Right lobe of liver (tissue), 6 donors: ENCODE measurements at regions not wholly inside any gene's neighbourhood (a gene's known extent, or its start where the extent isn't known, plus 50 kb on each side); places are given as distances from the start of the nearest gene placed in this dataset.

Experiments
- ATAC-seq, 4 donors: fragments of 200-7000 bp; cut with Tn5 transposase; one replicate each; pipeline ENCODE4 v1.9.1; 2020; ENCODE audit warnings: mild to moderate bottlenecking in 4 of 4, moderate library complexity in 4 of 4
- DNase-seq, 3 donors: peaks; one replicate each; pipeline ENCODE4 v3.0.0-alpha.2; 2020
- H3K27ac ChIP-seq, 3 donors: fragments of 200-600 bp; one replicate each; pipeline ENCODE4 v1.8.0; 2022
- H3K27me3 ChIP-seq, 2 donors: fragments of 200-600 bp; one replicate each; pipeline ENCODE4 v1.8.0; 2022
- H3K36me3 ChIP-seq, 4 donors: fragments of 200-600 bp; sonication (generic) in 1 of 4; one replicate each; pipeline versions ENCODE4 v1.5.1 to v1.8.0; 2017 to 2022; ENCODE audit warnings: control low read depth in 1 of 4
- H3K4me1 ChIP-seq, 4 donors: fragments of 200-600 bp; sonication (generic) in 1 of 4; one replicate each; pipeline versions ENCODE4 v1.5.1 to v1.8.0; 2017 to 2022; ENCODE audit warnings: control low read depth in 1 of 4
- H3K4me3 ChIP-seq, 3 donors: fragments of 200-600 bp; one replicate each; pipeline ENCODE4 v1.8.0; 2022
- H3K9me3 ChIP-seq, 4 donors: fragments of 200-600 bp; sonication (generic) in 1 of 4; one replicate each; pipeline versions ENCODE4 v1.5.1 to v1.8.0; 2017 to 2022; ENCODE audit warnings: control low read depth in 1 of 4
- CTCF ChIP-seq, 4 donors: fragments of 200-600 bp in 3 of 4; fragments of 450-650 bp in 1 of 4; IDR thresholded peaks; one replicate each; pipeline versions ENCODE4 v1.5.1 to v1.8.0; 2016 to 2022; ENCODE audit warnings: antibody characterized with exemption in 4 of 4, mild to moderate bottlenecking in 2 of 4
- POLR2A ChIP-seq: fragments of 450-650 bp; IDR thresholded peaks from one replicate; pipeline ENCODE4 v1.6.1; 2017; ENCODE audit warnings: antibody characterized with exemption, mild to moderate bottlenecking
- WGBS: methylation state at CpG from one replicate; pipeline ENCODE4 v1.1.6; 2018; ENCODE audit warnings: low coverage, low lambda C conversion rate; ENCODE audit not compliant: insufficient coverage; ENCODE audit errors: missing lambda C conversion rate; 5-methylcytosine and 5-hydroxymethylcytosine counted together
- intact Hi-C, 2 donors: fragments of 100-400 bp; cut with DNase I; formaldehyde crosslinking; loops; one replicate each; pipeline versions ENCODE4 v1.11.2 to v1.14.1; 2022
- donor health status: DM: no; HTN: yes; CAD: no.
- donor health status: DM: no; HTN: no; CAD: no.
- donor health status: DM: no; HTN: no; CAD: no.
- donor health status: DM: no; HTN: yes; CAD: no.
- donor health status: DM: no; HTN: yes; CAD: no.

GRCh38 chr1:101653482-101653946, 343.2 kb downstream of the OLFM3 start:
- WGBS: 7% methylated on average over 3 of the region's 3 CpGs
- Histone ChIP-seq H3K36me3 (no peaks in the 10 kb centered on the region), H3K9me3 (no peaks in the 10 kb centered on the region), H3K4me1 (no peaks in the 10 kb centered on the region), H3K27me3 (no peaks in the 10 kb centered on the region), H3K27ac (no peak overlapping the region), H3K4me3 (no peak overlapping the region)
- DNase-seq (no peak), ATAC-seq (no peak)
- TF ChIP-seq POLR2A (no peak), CTCF (IDR thresholded peaks at IDR 0.05) (peak in 1 of 4 donors; percentile 29)
- intact Hi-C loops: no loop called here

- Histone ChIP-seq H3K27me3 (no peaks in the 10 kb centered on the region), H3K36me3 (no peaks in the 10 kb centered on the region), H3K4me3 (no peak overlapping the region), H3K9me3 (no peaks in the 10 kb centered on the region), H3K27ac (no peak overlapping the region), H3K4me1 (no peaks in the 10 kb centered on the region)
- 46% methylated on average over 3 of the region's 3 CpGs for WGBS
- TF ChIP-seq CTCF (IDR thresholded peaks at IDR 0.05) (no peak), POLR2A (no peak)
- DNase-seq (no peak), ATAC-seq (no peak)
- intact Hi-C loops: no loop called here
Measured at GRCh38 chr1:101664726-101665125, 332.0 kb downstream of the OLFM3 start.

GRCh38 chr1:101667761-101668160, 329.0 kb downstream of the OLFM3 start:
- no peak for ATAC-seq
- no peak for DNase-seq
- Histone ChIP-seq H3K4me1 (no peaks in the 10 kb centered on the region), H3K36me3 (no peaks in the 10 kb centered on the region), H3K9me3 (no peaks in the 10 kb centered on the region), H3K4me3 (no peak overlapping the region), H3K27me3 (no peaks in the 10 kb centered on the region), H3K27ac (no peak overlapping the region)
- intact Hi-C loops: no loop called here
- WGBS: 26% methylated on average over 2 of the region's 2 CpGs
- TF ChIP-seq CTCF (IDR thresholded peaks at IDR 0.05) (no peak), POLR2A (no peak)

- Histone ChIP-seq H3K36me3 (no peaks in the 10 kb centered on the region), H3K4me3 (no peak overlapping the region), H3K4me1 (no peaks in the 10 kb centered on the region), H3K27me3 (no peaks in the 10 kb centered on the region), H3K27ac (no peak overlapping the region), H3K9me3 (no peaks in the 10 kb centered on the region)
- ATAC-seq (no peak), DNase-seq (no peak)
- TF ChIP-seq CTCF (IDR thresholded peaks at IDR 0.05) (no peak), POLR2A (no peak)
- WGBS: 44% methylated on average over 2 of the region's 2 CpGs
- intact Hi-C loops: no loop called here
Measured at GRCh38 chr1:101683136-101683535, 313.6 kb downstream of the OLFM3 start.

GRCh38 chr1:101683561-101683960, 313.2 kb downstream of the OLFM3 start:
- Histone ChIP-seq H3K4me1 (no peaks in the 10 kb centered on the region), H3K27ac (no peak overlapping the region), H3K27me3 (no peaks in the 10 kb centered on the region), H3K36me3 (no peaks in the 10 kb centered on the region), H3K4me3 (no peak overlapping the region), H3K9me3 (no peaks in the 10 kb centered on the region)
- DNase-seq (no peak), ATAC-seq (no peak)
- 48% methylated on average over 3 of the region's 3 CpGs for WGBS
- intact Hi-C loops: no loop called here
- TF ChIP-seq POLR2A: no peak
- TF ChIP-seq CTCF (IDR thresholded peaks at IDR 0.05): no peak
